Stimulated activated CD4-positive, alpha-beta T cell treated with anti-CD3 and anti-CD28 coated beads, Interleukin-4, amount 100 ng/mL, for 24 hours (primary cell): ENCODE measurements at regions not wholly inside any gene's neighbourhood (a gene's known extent, or its start where the extent isn't known, plus 50 kb on each side); places are given as distances from the start of the nearest gene placed in this dataset.

Experiments used
- DNase-seq: peaks from one replicate; pipeline ENCODE4 v3.0.0-alpha.2; 2020

GRCh38 chr3:177977381-177978158 is 558.7 kb upstream of the KCNMB2 start:
- no peak for DNase-seq

- DNase-seq = no peak
Measured at GRCh38 chr3:177978946-177979345, 557.3 kb upstream of the KCNMB2 start.

GRCh38 chr3:177979703-177980102 is 556.5 kb upstream of the KCNMB2 start:
- no peak for DNase-seq

GRCh38 chr3:177981576-177981975 is 554.7 kb upstream of the KCNMB2 start:
- DNase-seq = no peak

- DNase-seq = no peak
Measured at GRCh38 chr3:177982034-177982433, 554.2 kb upstream of the KCNMB2 start.

GRCh38 chr3:177983320-177983719 is 552.9 kb upstream of the KCNMB2 start:
- no peak for DNase-seq

GRCh38 chr3:177992993-177993970 is 543.0 kb upstream of the KCNMB2 start:
- no peak for DNase-seq

- no peak for DNase-seq
Measured at GRCh38 chr3:177994976-177995375, 541.3 kb upstream of the KCNMB2 start.

GRCh38 chr3:177995381-177996085 is 540.7 kb upstream of the KCNMB2 start:
- DNase-seq = no peak

GRCh38 chr3:178001670-178002101 is 534.5 kb upstream of the KCNMB2 start:
- DNase-seq = peak; percentile 15

GRCh38 chr3:178002113-178002512 is 534.1 kb upstream of the KCNMB2 start:
- no peak for DNase-seq

- no peak for DNase-seq
Measured at GRCh38 chr3:178003756-178004155, 532.5 kb upstream of the KCNMB2 start.

GRCh38 chr3:178005961-178006360 is 530.3 kb upstream of the KCNMB2 start:
- DNase-seq = no peak

GRCh38 chr3:178010306-178010705 is 525.9 kb upstream of the KCNMB2 start:
- no peak for DNase-seq

- DNase-seq = no peak
Measured at GRCh38 chr3:178019645-178020044, 516.6 kb upstream of the KCNMB2 start.

GRCh38 chr3:178022599-178022998 is 513.6 kb upstream of the KCNMB2 start:
- no peak for DNase-seq

GRCh38 chr3:178028933-178029332 is 507.3 kb upstream of the KCNMB2 start:
- DNase-seq = no peak

- DNase-seq = no peak
Measured at GRCh38 chr3:178036451-178037144, 499.6 kb upstream of the KCNMB2 start.

GRCh38 chr3:178041931-178042330 is 494.3 kb upstream of the KCNMB2 start:
- DNase-seq = no peak

GRCh38 chr3:178042376-178042775 is 493.9 kb upstream of the KCNMB2 start:
- no peak for DNase-seq

- no peak for DNase-seq
Measured at GRCh38 chr3:178043084-178043483, 493.2 kb upstream of the KCNMB2 start.

- no peak for DNase-seq
Measured at GRCh38 chr3:178044320-178044719, 491.9 kb upstream of the KCNMB2 start.

- no peak for DNase-seq
Measured at GRCh38 chr3:178047496-178047895, 488.7 kb upstream of the KCNMB2 start.
